Stomach (tissue), 4 donors: ENCODE measurements at regions not wholly inside any gene's neighbourhood (a gene's known extent, or its start where the extent isn't known, plus 50 kb on each side); places are given as distances from the start of the nearest gene placed in this dataset.

Source experiments
- CTCF ChIP-seq, 7 experiments: fragments of 450-650 bp in 4 of 7; fragments of 200-600 bp in 3 of 7; sonication (generic) in 3 of 7; IDR thresholded peaks; one replicate each; pipeline ENCODE4 v1.5.1; 2016 to 2019; ENCODE audit warnings: antibody characterized with exemption in 7 of 7, control low read depth in 2 of 7, mild to moderate bottlenecking in 1 of 7
- EP300 ChIP-seq: sonication (generic); formaldehyde crosslinking; IDR thresholded peaks from one replicate; pipeline ENCODE4 v1.6.1; 2017; ENCODE audit warnings: antibody characterized with exemption
- POLR2A ChIP-seq, 4 donors: fragments of 450-650 bp; IDR thresholded peaks; one replicate each; pipeline ENCODE4 v1.6.1; 2016; ENCODE audit warnings: antibody characterized with exemption in 4 of 4, control low read depth in 2 of 4, mild to moderate bottlenecking in 1 of 4, moderate library complexity in 1 of 4
- POLR2AphosphoS5 ChIP-seq, 3 donors: sonication (generic); formaldehyde crosslinking; IDR thresholded peaks; one replicate each; pipeline ENCODE4 v1.6.1; 2016; ENCODE audit warnings: antibody characterized with exemption in 3 of 3

DNA sequence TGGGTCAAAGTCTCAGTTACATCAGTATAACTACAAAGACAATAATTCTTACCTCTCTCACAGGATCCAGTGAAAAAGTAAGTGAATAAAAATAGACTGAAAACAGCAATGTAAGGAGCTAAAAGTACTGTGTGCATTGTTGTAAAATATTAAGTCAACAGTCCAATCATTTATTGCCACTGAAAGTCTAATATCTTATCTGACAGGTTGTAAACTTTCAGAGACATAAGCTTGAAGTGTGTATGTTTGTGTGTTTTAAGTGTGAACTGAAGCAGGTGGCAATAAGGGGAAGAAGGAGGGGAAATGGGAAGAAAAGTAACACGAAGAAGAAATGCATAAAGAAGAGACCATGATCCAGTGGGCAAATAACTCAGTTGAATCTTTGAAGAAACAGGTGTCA is 229.7 kb upstream of the TAS2R1 start:
- TF ChIP-seq CTCF (IDR thresholded peaks at IDR 0.05) (no peak), POLR2A (IDR thresholded peaks at IDR 0.05) (no peak), EP300 (no peak), POLR2AphosphoS5 (IDR thresholded peaks at IDR 0.05) (no peak)
